ENCODE measurements at regions not wholly inside any gene's neighbourhood (a gene's known extent, or its start where the extent isn't known, plus 50 kb on each side); places are given as distances from the start of the nearest gene placed in this dataset.

DNA sequence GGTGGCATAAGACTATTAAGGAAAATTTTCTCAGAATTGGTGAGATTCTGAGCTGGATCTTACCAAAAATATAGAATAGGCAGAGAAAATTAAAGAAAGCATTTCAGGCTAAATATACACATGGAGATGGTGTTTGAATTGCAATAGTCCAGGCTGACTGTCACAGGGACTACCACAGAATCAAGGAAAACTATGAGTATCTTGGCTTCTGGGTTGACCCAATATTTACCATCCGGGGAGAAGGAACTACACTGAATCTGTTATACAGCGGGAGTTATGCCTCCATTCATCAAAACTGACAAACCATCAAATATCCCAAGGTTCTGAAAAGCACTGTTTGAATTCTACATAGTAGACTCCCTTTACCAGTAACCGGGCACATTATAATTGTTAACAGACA is 102.2 kb downstream of the TUSC7 start:
- Histone ChIP-seq H3K4ac (ENCODE audit: low read depth in 1 of 2, low read length in 2 of 2) (no peak overlapping the region), H3K9me3 (ENCODE audit: control insufficient read depth, low read length) (peaks cover 3% of the 10 kb centered on the region), H3K27me3 (ENCODE audit: control insufficient read depth in 1 of 2, insufficient read depth in 1 of 2, low read length in 2 of 2) (no peaks in the 10 kb centered on the region), H2BK120ac (ENCODE audit: low read depth, low read length) (no peak overlapping the region), H2AK5ac (ENCODE audit: low read length, severe bottlenecking) (no peak overlapping the region), H3K14ac (ENCODE audit: low read length in 2 of 2) (no peak overlapping the region), H3K23ac (ENCODE audit: low read length in 2 of 2) (no peak overlapping the region), H3K9ac (ENCODE audit: low read length) (no peak overlapping the region), H2AFZ (ENCODE audit: low read depth, low read length) (no peak overlapping the region), H2BK15ac (ENCODE audit: low read depth, poor library complexity, severe bottlenecking) (no peak overlapping the region), H3K4me1 (ENCODE audit: control insufficient read depth, insufficient read depth, low read depth, low read length) (no peaks in the 10 kb centered on the region), H4K91ac (ENCODE audit: low read length) (no peak overlapping the region), H2BK5ac (ENCODE audit: low read depth, low read length, poor library complexity, severe bottlenecking) (no peak overlapping the region), H3K79me1 (replicated peaks; ENCODE audit: low read length, poor library complexity, severe bottlenecking) (no peaks in the 10 kb centered on the region), H3K36me3 (ENCODE audit: control insufficient read depth in 1 of 2, insufficient read depth in 2 of 2, low read depth in 1 of 2, low read length in 2 of 2) (no peaks in the 10 kb centered on the region), H2BK12ac (ENCODE audit: low read length in 2 of 2) (no peak overlapping the region), H3K4me2 (ENCODE audit: low read length, poor library complexity, severe bottlenecking) (no peak overlapping the region), H3K4me3 (ENCODE audit: insufficient read depth in 1 of 2, low read depth in 1 of 2, low read length in 2 of 2) (no peak overlapping the region), H3K18ac (ENCODE audit: low read depth in 1 of 2, low read length in 2 of 2) (no peak overlapping the region), H4K8ac (ENCODE audit: low read length) (no peak overlapping the region), H3K27ac (ENCODE audit: low read length, poor library complexity, severe bottlenecking) (no peak overlapping the region)
- 91% methylated on average over 2 of the region's 3 CpGs for WGBS
- no peak for DNase-seq

DNA sequence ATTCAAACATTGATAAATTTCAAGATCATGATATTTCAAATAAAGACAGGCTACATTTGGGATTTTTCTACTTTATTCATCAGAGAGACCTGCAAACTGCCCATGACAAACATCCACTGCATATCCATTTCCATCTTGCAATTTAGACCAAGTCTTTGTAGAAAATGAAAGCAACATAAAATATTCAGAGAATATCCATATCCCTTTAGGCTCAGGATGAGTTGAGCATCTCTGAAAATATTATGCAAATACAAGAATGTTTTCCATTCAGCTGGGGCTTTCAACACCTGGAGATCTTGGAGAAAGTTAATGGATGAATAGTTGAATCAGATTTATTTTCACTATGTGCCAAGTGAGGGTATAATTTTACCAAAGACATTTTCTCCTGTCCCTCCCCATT is 103.4 kb downstream of the TUSC7 start:
- peaks cover 3% of the 10 kb centered on the region for H3K9me3 ChIP-seq (ENCODE audit: control insufficient read depth, low read length)
- H3K27me3 ChIP-seq (ENCODE audit: control insufficient read depth in 1 of 2, insufficient read depth in 1 of 2, low read length in 2 of 2) = no peaks in the 10 kb centered on the region
- no peaks in the 10 kb centered on the region for H3K36me3 ChIP-seq (ENCODE audit: control insufficient read depth in 1 of 2, insufficient read depth in 2 of 2, low read depth in 1 of 2, low read length in 2 of 2)
- no peak overlapping the region for H3K23ac ChIP-seq (ENCODE audit: low read length in 2 of 2)
- no peak overlapping the region for H2BK5ac ChIP-seq (ENCODE audit: low read depth, low read length, poor library complexity, severe bottlenecking)
- no peak overlapping the region for H2BK120ac ChIP-seq (ENCODE audit: low read depth, low read length)
- H3K4me1 ChIP-seq (ENCODE audit: control insufficient read depth, insufficient read depth, low read depth, low read length) = no peaks in the 10 kb centered on the region
- no peak overlapping the region for H3K4ac ChIP-seq (ENCODE audit: low read depth in 1 of 2, low read length in 2 of 2)
- H3K4me3 ChIP-seq (ENCODE audit: insufficient read depth in 1 of 2, low read depth in 1 of 2, low read length in 2 of 2) = no peak overlapping the region
- no peak overlapping the region for H4K8ac ChIP-seq (ENCODE audit: low read length)
- H2BK15ac ChIP-seq (ENCODE audit: low read depth, poor library complexity, severe bottlenecking) = no peak overlapping the region
- no peak overlapping the region for H3K9ac ChIP-seq (ENCODE audit: low read length)
- H3K4me2 ChIP-seq (ENCODE audit: low read length, poor library complexity, severe bottlenecking) = no peak overlapping the region
- no peak overlapping the region for H2AFZ ChIP-seq (ENCODE audit: low read depth, low read length)
- H3K18ac ChIP-seq (ENCODE audit: low read depth in 1 of 2, low read length in 2 of 2) = no peak overlapping the region
- no peak overlapping the region for H3K27ac ChIP-seq (ENCODE audit: low read length, poor library complexity, severe bottlenecking)
- no peak overlapping the region for H3K14ac ChIP-seq (ENCODE audit: low read length in 2 of 2)
- no peak overlapping the region for H2BK12ac ChIP-seq (ENCODE audit: low read length in 2 of 2)
- no peak overlapping the region for H2AK5ac ChIP-seq (ENCODE audit: low read length, severe bottlenecking)
- H3K79me1 ChIP-seq (replicated peaks; ENCODE audit: low read length, poor library complexity, severe bottlenecking) = no peaks in the 10 kb centered on the region
- no peak overlapping the region for H4K91ac ChIP-seq (ENCODE audit: low read length)
- no peak for DNase-seq

DNA sequence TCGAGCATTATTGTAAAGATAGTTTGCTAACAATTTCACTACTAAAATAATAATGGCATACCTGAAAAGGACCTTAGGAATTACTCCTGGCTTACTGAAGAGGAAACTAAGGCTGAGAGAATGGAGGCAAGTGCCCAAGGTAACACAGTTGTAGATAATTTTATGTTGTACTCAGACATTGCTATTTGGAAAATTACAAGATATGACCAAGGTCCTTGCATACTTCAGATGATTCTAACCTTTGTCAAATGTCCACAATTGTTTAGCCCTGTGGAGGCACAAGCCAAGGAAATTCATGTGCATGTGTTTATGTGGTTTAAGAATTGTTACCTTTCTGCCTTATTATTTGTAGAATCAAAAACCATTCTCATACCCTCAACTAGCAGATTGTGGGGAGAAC is 105.7 kb downstream of the TUSC7 start:
- Histone ChIP-seq H3K9me3 (ENCODE audit: control insufficient read depth, low read length) (no peaks in the 10 kb centered on the region), H3K18ac (ENCODE audit: low read depth in 1 of 2, low read length in 2 of 2) (no peak overlapping the region), H3K4ac (ENCODE audit: low read depth in 1 of 2, low read length in 2 of 2) (no peak overlapping the region), H4K8ac (ENCODE audit: low read length) (no peak overlapping the region), H2AK5ac (ENCODE audit: low read length, severe bottlenecking) (no peak overlapping the region), H3K79me1 (replicated peaks; ENCODE audit: low read length, poor library complexity, severe bottlenecking) (no peaks in the 10 kb centered on the region), H3K9ac (ENCODE audit: low read length) (no peak overlapping the region), H3K23ac (ENCODE audit: low read length in 2 of 2) (no peak overlapping the region), H2BK120ac (ENCODE audit: low read depth, low read length) (no peak overlapping the region), H3K27me3 (ENCODE audit: control insufficient read depth in 1 of 2, insufficient read depth in 1 of 2, low read length in 2 of 2) (no peaks in the 10 kb centered on the region), H4K91ac (ENCODE audit: low read length) (no peak overlapping the region), H2BK5ac (ENCODE audit: low read depth, low read length, poor library complexity, severe bottlenecking) (no peak overlapping the region), H3K4me1 (ENCODE audit: control insufficient read depth, insufficient read depth, low read depth, low read length) (no peaks in the 10 kb centered on the region), H3K14ac (ENCODE audit: low read length in 2 of 2) (no peak overlapping the region), H2BK12ac (ENCODE audit: low read length in 2 of 2) (no peak overlapping the region), H3K27ac (ENCODE audit: low read length, poor library complexity, severe bottlenecking) (no peak overlapping the region), H3K36me3 (ENCODE audit: control insufficient read depth in 1 of 2, insufficient read depth in 2 of 2, low read depth in 1 of 2, low read length in 2 of 2) (no peaks in the 10 kb centered on the region), H2BK15ac (ENCODE audit: low read depth, poor library complexity, severe bottlenecking) (no peak overlapping the region), H2AFZ (ENCODE audit: low read depth, low read length) (no peak overlapping the region), H3K4me3 (ENCODE audit: insufficient read depth in 1 of 2, low read depth in 1 of 2, low read length in 2 of 2) (no peak overlapping the region), H3K4me2 (ENCODE audit: low read length, poor library complexity, severe bottlenecking) (no peak overlapping the region)
- no CpG with 5 or more reads among the region's 1 CpG for WGBS
- DNase-seq = no peak

DNA sequence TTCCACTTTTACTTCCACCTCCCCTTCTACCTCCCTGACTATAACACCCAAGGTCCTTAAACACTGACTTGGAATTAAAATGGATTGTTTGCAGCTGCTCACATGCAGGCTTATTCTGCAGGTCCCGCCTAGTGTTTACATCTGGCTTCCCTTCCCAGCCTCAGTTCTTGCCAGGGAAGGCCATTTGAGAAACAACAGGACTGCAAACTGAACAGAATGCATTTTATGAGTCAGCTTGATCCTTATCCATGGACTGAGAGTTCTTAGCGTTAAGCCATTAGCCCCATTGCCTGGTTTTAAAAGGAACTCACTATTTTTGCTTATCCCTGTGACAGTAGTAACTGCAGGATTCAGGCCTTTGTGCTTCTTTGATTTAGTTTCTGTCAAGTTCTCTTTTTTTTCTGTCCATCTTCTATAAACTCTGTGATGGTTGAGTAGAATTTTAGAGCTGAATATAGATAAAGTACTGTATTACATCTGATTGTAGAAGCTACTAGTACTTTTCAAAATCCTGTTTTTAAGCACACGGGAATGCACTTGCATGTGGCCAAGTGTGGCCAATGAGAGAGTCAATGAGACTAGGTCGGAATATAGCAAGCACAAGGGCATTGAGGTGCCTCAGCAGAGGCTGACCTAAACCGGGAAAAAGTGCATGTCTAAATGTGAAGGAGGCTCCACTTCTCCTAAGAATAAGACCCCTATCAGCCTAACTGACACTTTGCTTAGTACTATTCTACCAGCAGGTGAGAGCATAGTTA is 106.4 kb downstream of the TUSC7 start:
- no peaks in the 10 kb centered on the region for H3K36me3 ChIP-seq (ENCODE audit: control insufficient read depth in 1 of 2, insufficient read depth in 2 of 2, low read depth in 1 of 2, low read length in 2 of 2)
- peak overlapping the region; percentile 76 for H4K8ac ChIP-seq (ENCODE audit: low read length)
- H3K9ac ChIP-seq (ENCODE audit: low read length) = no peak overlapping the region
- DNase-seq = peak; percentile 88
- H3K4me3 ChIP-seq (ENCODE audit: insufficient read depth in 1 of 2, low read depth in 1 of 2, low read length in 2 of 2) = no peak overlapping the region
- H2BK120ac ChIP-seq (ENCODE audit: low read depth, low read length) = no peak overlapping the region
- H3K4me1 ChIP-seq (ENCODE audit: control insufficient read depth, insufficient read depth, low read depth, low read length) = no peaks in the 10 kb centered on the region
- no peaks in the 10 kb centered on the region for H3K27me3 ChIP-seq (ENCODE audit: control insufficient read depth in 1 of 2, insufficient read depth in 1 of 2, low read length in 2 of 2)
- H3K9me3 ChIP-seq (ENCODE audit: control insufficient read depth, low read length) = no peaks in the 10 kb centered on the region
- H2BK12ac ChIP-seq (ENCODE audit: low read length in 2 of 2) = peak overlapping the region in 1 of 2 experiments; percentile 2
- no peak overlapping the region for H3K23ac ChIP-seq (ENCODE audit: low read length in 2 of 2)
- H3K79me1 ChIP-seq (replicated peaks; ENCODE audit: low read length, poor library complexity, severe bottlenecking) = no peaks in the 10 kb centered on the region
- no peak overlapping the region for H2AFZ ChIP-seq (ENCODE audit: low read depth, low read length)
- H4K91ac ChIP-seq (ENCODE audit: low read length) = no peak overlapping the region
- H3K14ac ChIP-seq (ENCODE audit: low read length in 2 of 2) = no peak overlapping the region
- H2AK5ac ChIP-seq (ENCODE audit: low read length, severe bottlenecking) = no peak overlapping the region
- H2BK5ac ChIP-seq (ENCODE audit: low read depth, low read length, poor library complexity, severe bottlenecking) = no peak overlapping the region
- 9% methylated on average over 4 of the region's 5 CpGs for WGBS
- H2BK15ac ChIP-seq (ENCODE audit: low read depth, poor library complexity, severe bottlenecking) = no peak overlapping the region
- no peak overlapping the region for H3K4me2 ChIP-seq (ENCODE audit: low read length, poor library complexity, severe bottlenecking)
- H3K18ac ChIP-seq (ENCODE audit: low read depth in 1 of 2, low read length in 2 of 2) = peak overlapping the region in 1 of 2 experiments; percentile 35
- peak overlapping the region in 1 of 2 experiments; percentile 0 for H3K4ac ChIP-seq (ENCODE audit: low read depth in 1 of 2, low read length in 2 of 2)
- H3K27ac ChIP-seq (ENCODE audit: low read length, poor library complexity, severe bottlenecking) = no peak overlapping the region

Data from mesenchymal stem cell (in vitro differentiated cells and primary cell).